Trophoblast cell (in vitro differentiated cells and primary cell): ENCODE measurements at regions not wholly inside any gene's neighbourhood (a gene's known extent, or its start where the extent isn't known, plus 50 kb on each side); places are given as distances from the start of the nearest gene placed in this dataset.

Source experiments
- DNase-seq, 2 donors: peaks; one replicate each; pipeline ENCODE4 v3.0.0-alpha.2; 2016
- H2AFZ ChIP-seq: 2 replicates; pipeline ENCODE4 v1.6.1; 2013; ENCODE audit warnings: low read length, moderate library complexity, mild to moderate bottlenecking; ENCODE audit not compliant: insufficient read depth, poor library complexity
- H2AK5ac ChIP-seq: 2 replicates; pipeline ENCODE4 v1.6.1; 2013; ENCODE audit warnings: mild to moderate bottlenecking, low read length
- H2BK120ac ChIP-seq: 2 replicates; pipeline ENCODE4 v1.6.1; 2013; ENCODE audit warnings: low read length, mild to moderate bottlenecking, moderate library complexity; ENCODE audit not compliant: insufficient read depth, poor library complexity
- H2BK12ac ChIP-seq: 2 replicates; pipeline ENCODE4 v1.6.1; 2013; ENCODE audit warnings: mild to moderate bottlenecking, low read length, moderate library complexity
- H2BK5ac ChIP-seq: 2 replicates; pipeline ENCODE4 v1.6.1; 2013; ENCODE audit warnings: low read length, low read depth, moderate library complexity, mild to moderate bottlenecking; ENCODE audit not compliant: poor library complexity
- H3K14ac ChIP-seq: 2 replicates; pipeline ENCODE4 v1.6.1; 2013; ENCODE audit warnings: mild to moderate bottlenecking, low read length
- H3K18ac ChIP-seq: 2 replicates; pipeline ENCODE4 v1.6.1; 2013; ENCODE audit warnings: mild to moderate bottlenecking, low read length
- H3K23ac ChIP-seq: 2 replicates; pipeline ENCODE4 v1.6.1; 2013; ENCODE audit warnings: low read length
- H3K27ac ChIP-seq: 2 replicates; pipeline ENCODE4 v1.5.1; 2013; ENCODE audit warnings: low read depth, mild to moderate bottlenecking, inconsistent platforms, low read length, moderate library complexity
- H3K27me3 ChIP-seq: 2 replicates; pipeline ENCODE4 v1.6.1; 2013; ENCODE audit warnings: inconsistent platforms, mild to moderate bottlenecking, low read length, moderate library complexity; ENCODE audit not compliant: insufficient read depth
- H3K36me3 ChIP-seq, 2 experiments: 1 replicate in 1 of 2; 2 replicates in 1 of 2; pipeline ENCODE4 v1.6.1; 2013; ENCODE audit warnings: low read length in 2 of 2, mild to moderate bottlenecking in 2 of 2, moderate library complexity in 1 of 2; ENCODE audit not compliant: insufficient read depth in 2 of 2, control insufficient read depth in 1 of 2
- H3K4ac ChIP-seq: 2 replicates; pipeline ENCODE4 v1.6.1; 2013; ENCODE audit warnings: low read depth, mild to moderate bottlenecking, low read length, moderate library complexity
- H3K4me1 ChIP-seq, 2 experiments: 1 replicate in 1 of 2; 2 replicates in 1 of 2; pipeline ENCODE4 v1.6.1; 2013; ENCODE audit warnings: low read length in 2 of 2, mild to moderate bottlenecking in 2 of 2, moderate library complexity in 1 of 2; ENCODE audit not compliant: insufficient read depth in 2 of 2, control insufficient read depth in 1 of 2
- H3K4me2 ChIP-seq: 2 replicates; pipeline ENCODE4 v1.6.1; 2013; ENCODE audit warnings: inconsistent platforms, mild to moderate bottlenecking, low read length, moderate library complexity
- H3K4me3 ChIP-seq: 2 replicates; pipeline ENCODE4 v1.5.1; 2013; ENCODE audit warnings: mild to moderate bottlenecking, low read depth, low read length, inconsistent platforms
- H3K79me1 ChIP-seq: one replicate; pipeline ENCODE4 v1.6.1; 2013; ENCODE audit warnings: low read length
- H3K79me2 ChIP-seq: 2 replicates; pipeline ENCODE4 v1.6.1; 2013; ENCODE audit warnings: low read length, mild to moderate bottlenecking; ENCODE audit not compliant: control insufficient read depth, insufficient read depth, poor library complexity
- H3K9ac ChIP-seq: 2 replicates; pipeline ENCODE4 v1.6.1; 2013; ENCODE audit warnings: mild to moderate bottlenecking, low read length
- H3K9me3 ChIP-seq: 2 replicates; pipeline ENCODE4 v1.6.1; 2013; ENCODE audit warnings: low read depth, mild to moderate bottlenecking, control low read depth, inconsistent platforms, low read length; ENCODE audit not compliant: insufficient read depth
- H4K12ac ChIP-seq: 2 replicates; pipeline ENCODE4 v1.6.1; 2013; ENCODE audit warnings: low read depth, mild to moderate bottlenecking, low read length, moderate library complexity
- H4K8ac ChIP-seq: 2 replicates; pipeline ENCODE4 v1.6.1; 2013; ENCODE audit warnings: low read depth, mild to moderate bottlenecking, low read length, moderate library complexity
- H4K91ac ChIP-seq: one replicate; pipeline ENCODE4 v1.6.1; 2013; ENCODE audit warnings: low read depth, mild to moderate bottlenecking, low read length, moderate library complexity
- WGBS: extraction: QIAGEN DNeasy Blood & Tissue Kit; methylation state at CpG from one replicate; pipeline ENCODE4 v1.1.7; 2013; ENCODE audit warnings: missing lambda C conversion rate; ENCODE audit not compliant: insufficient read length, insufficient coverage; ENCODE audit errors: extremely low coverage; 5-methylcytosine and 5-hydroxymethylcytosine counted together

- H2AK5ac ChIP-seq: no peak overlapping the region
- H3K4ac ChIP-seq: no peak overlapping the region
- H2AFZ ChIP-seq: no peak overlapping the region
- peaks cover 19 to 27% of the 10 kb centered on the region in 2 experiments for H3K4me1 ChIP-seq
- H3K79me1 ChIP-seq: peaks cover 4% of the 10 kb centered on the region
- H4K8ac ChIP-seq: no peak overlapping the region
- no peaks in the 10 kb centered on the region for H3K79me2 ChIP-seq
- WGBS: 100% methylated on average over 2 of the region's 7 CpGs
- H3K14ac ChIP-seq: no peak overlapping the region
- no peak overlapping the region for H3K23ac ChIP-seq
- no peak overlapping the region for H4K12ac ChIP-seq
- DNase-seq: no peak
- H3K18ac ChIP-seq: no peak overlapping the region
- no peak overlapping the region for H4K91ac ChIP-seq
- H2BK5ac ChIP-seq: no peak overlapping the region
- no peak overlapping the region for H3K4me3 ChIP-seq
- no peak overlapping the region for H2BK120ac ChIP-seq
- H3K9me3 ChIP-seq: no peaks in the 10 kb centered on the region
- no peaks in the 10 kb centered on the region for H3K27me3 ChIP-seq
- no peak overlapping the region for H2BK12ac ChIP-seq
- no peaks in the 10 kb centered on the region for H3K36me3 ChIP-seq
- no peak overlapping the region for H3K27ac ChIP-seq
- H3K9ac ChIP-seq: no peak overlapping the region
- H3K4me2 ChIP-seq: no peak overlapping the region
Measured at GRCh38 chr21:31505975-31506374, 153.5 kb upstream of the SOD1 start.

- no peak overlapping the region for H4K8ac ChIP-seq
- no peak overlapping the region for H3K4me2 ChIP-seq
- H3K9me3 ChIP-seq: no peaks in the 10 kb centered on the region
- H2AFZ ChIP-seq: no peak overlapping the region
- H3K36me3 ChIP-seq: no peaks in the 10 kb centered on the region
- H2BK5ac ChIP-seq: no peak overlapping the region
- H3K4me3 ChIP-seq: no peak overlapping the region
- no peak overlapping the region for H3K14ac ChIP-seq
- no peak overlapping the region for H2BK120ac ChIP-seq
- no peak for DNase-seq
- H4K12ac ChIP-seq: no peak overlapping the region
- H2BK12ac ChIP-seq: no peak overlapping the region
- WGBS: no CpG with 5 or more reads among the region's 3 CpGs
- H3K18ac ChIP-seq: no peak overlapping the region
- H3K4ac ChIP-seq: no peak overlapping the region
- H3K4me1 ChIP-seq: peaks cover 12 to 16% of the 10 kb centered on the region in 2 experiments
- H2AK5ac ChIP-seq: no peak overlapping the region
- H3K23ac ChIP-seq: no peak overlapping the region
- no peaks in the 10 kb centered on the region for H3K79me2 ChIP-seq
- H3K27ac ChIP-seq: no peak overlapping the region
- no peak overlapping the region for H3K9ac ChIP-seq
- no peaks in the 10 kb centered on the region for H3K27me3 ChIP-seq
- peaks cover 4% of the 10 kb centered on the region for H3K79me1 ChIP-seq
- no peak overlapping the region for H4K91ac ChIP-seq
Measured at GRCh38 chr21:31503939-31504338, 155.6 kb upstream of the SOD1 start.

DNA sequence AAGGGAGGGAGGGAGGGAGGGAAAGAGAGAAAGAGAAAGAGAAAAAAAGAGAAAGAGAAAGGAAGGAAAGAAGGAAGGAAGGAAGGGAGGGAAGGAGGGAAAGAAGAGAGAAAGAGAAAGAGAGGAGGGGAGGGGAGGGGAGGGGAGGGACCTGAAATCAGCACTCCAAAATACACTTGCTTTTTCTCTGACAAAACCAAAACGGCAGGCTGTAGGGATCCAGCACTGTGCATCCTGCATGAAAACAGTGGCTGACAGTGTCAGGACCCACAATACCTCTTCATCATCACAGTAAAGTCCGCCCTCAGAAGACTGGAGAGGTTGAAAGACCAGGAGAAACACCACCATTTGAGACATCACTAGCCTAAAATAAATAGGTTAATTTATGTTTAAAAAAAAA is 156.0 kb upstream of the SOD1 start:
- no peaks in the 10 kb centered on the region for H3K9me3 ChIP-seq
- WGBS: no CpG with 5 or more reads among the region's 2 CpGs
- H3K4ac ChIP-seq: no peak overlapping the region
- H3K27ac ChIP-seq: no peak overlapping the region
- H2BK5ac ChIP-seq: no peak overlapping the region
- no peak overlapping the region for H3K14ac ChIP-seq
- no peak overlapping the region for H2BK120ac ChIP-seq
- peaks cover 4% of the 10 kb centered on the region for H3K79me1 ChIP-seq
- peaks cover 12% of the 10 kb centered on the region in 2 experiments for H3K4me1 ChIP-seq
- H3K4me2 ChIP-seq: no peak overlapping the region
- no peaks in the 10 kb centered on the region for H3K79me2 ChIP-seq
- H3K9ac ChIP-seq: no peak overlapping the region
- H4K12ac ChIP-seq: no peak overlapping the region
- H2AK5ac ChIP-seq: no peak overlapping the region
- H3K18ac ChIP-seq: no peak overlapping the region
- no peaks in the 10 kb centered on the region for H3K36me3 ChIP-seq
- H4K91ac ChIP-seq: no peak overlapping the region
- H3K23ac ChIP-seq: no peak overlapping the region
- DNase-seq: no peak
- H2AFZ ChIP-seq: no peak overlapping the region
- no peak overlapping the region for H2BK12ac ChIP-seq
- H4K8ac ChIP-seq: no peak overlapping the region
- H3K4me3 ChIP-seq: no peak overlapping the region
- no peaks in the 10 kb centered on the region for H3K27me3 ChIP-seq

DNA sequence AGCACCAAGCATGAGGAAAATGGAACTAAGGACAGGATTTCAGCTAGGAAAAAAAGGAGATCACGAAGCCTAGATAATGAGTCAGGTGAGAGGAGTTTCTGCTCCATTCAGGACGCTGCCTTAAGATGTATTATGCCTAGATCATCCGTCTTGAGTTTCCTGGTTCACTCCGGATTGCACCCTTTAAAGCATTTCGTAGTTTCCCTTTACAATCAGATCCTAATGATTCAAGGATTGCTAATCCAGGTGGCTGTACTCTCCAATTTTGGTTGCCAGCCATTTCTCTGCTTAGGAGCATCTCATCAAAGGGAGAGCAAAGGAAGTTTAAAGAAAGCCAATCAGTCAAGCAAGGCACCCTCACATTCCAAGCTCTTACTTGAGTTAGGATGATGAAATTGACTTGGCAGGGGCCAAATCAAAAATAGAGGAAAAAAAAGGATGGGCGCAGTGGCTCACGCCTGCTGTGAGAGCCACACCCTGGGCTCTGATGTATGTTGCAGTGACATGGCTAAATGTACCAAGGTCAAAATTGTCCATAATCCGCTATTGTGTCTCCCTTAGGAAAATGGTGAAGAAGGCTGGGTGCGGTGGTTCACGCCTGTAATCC is 156.9 kb upstream of the SOD1 start:
- Histone ChIP-seq H3K79me1 (peaks cover 4% of the 10 kb centered on the region), H3K4me3 (no peak overlapping the region), H3K79me2 (no peaks in the 10 kb centered on the region), H2BK5ac (no peak overlapping the region), H4K8ac (no peak overlapping the region), H2AFZ (no peak overlapping the region), H3K18ac (no peak overlapping the region), H3K27ac (peak overlapping the region; percentile 8), H3K4me2 (no peak overlapping the region), H2BK12ac (peak overlapping the region; percentile 29), H3K23ac (no peak overlapping the region), H2AK5ac (no peak overlapping the region), H3K27me3 (no peaks in the 10 kb centered on the region), H3K36me3 (no peaks in the 10 kb centered on the region), H3K9me3 (no peaks in the 10 kb centered on the region), H3K4me1 (peaks cover 12% of the 10 kb centered on the region in 2 experiments), H3K4ac (no peak overlapping the region), H4K12ac (no peak overlapping the region), H2BK120ac (peak overlapping the region; percentile 3), H4K91ac (peak overlapping the region; percentile 59), H3K9ac (no peak overlapping the region), H3K14ac (no peak overlapping the region)
- peak in 1 of 2 donors; percentile 66 for DNase-seq
- WGBS: no CpG with 5 or more reads among the region's 10 CpGs
